H1 (cell line): ENCODE measurements at regions not wholly inside any gene's neighbourhood (a gene's known extent, or its start where the extent isn't known, plus 50 kb on each side); places are given as distances from the start of the nearest gene placed in this dataset.

Experiments used
- POLR2A ChIP-seq, 2 experiments: IDR thresholded peaks; 1 replicate in 1 of 2; 2 replicates in 1 of 2; pipeline ENCODE4 v1.6.1; 2011; ENCODE audit warnings: low read depth in 2 of 2, low read length in 2 of 2, mild to moderate bottlenecking in 2 of 2; ENCODE audit errors: control extremely low read depth in 1 of 2
- TF ChIP-seq, protein P1 (sequence below), 3 experiments: IDR thresholded peaks; 1 replicate in 2 of 3; 2 replicates in 1 of 3; pipeline versions ENCODE4 v1.5.1 to v1.6.1; 2011; ENCODE audit warnings: low read length in 3 of 3, mild to moderate bottlenecking in 3 of 3, inconsistent platforms in 2 of 3, low read depth in 1 of 3, moderate library complexity in 1 of 3; ENCODE audit not compliant: insufficient read depth in 1 of 3; ENCODE audit errors: control extremely low read depth in 1 of 3

GRCh38 chr9:82570226-82570625, 492.7 kb downstream of the RASEF start:
- TF ChIP-seq POLR2A (IDR thresholded peaks at IDR 0.05; ENCODE audit: control extremely low read depth in 1 of 2, low read depth in 2 of 2, low read length in 2 of 2) = no peak
- TF ChIP-seq, protein P1, sequence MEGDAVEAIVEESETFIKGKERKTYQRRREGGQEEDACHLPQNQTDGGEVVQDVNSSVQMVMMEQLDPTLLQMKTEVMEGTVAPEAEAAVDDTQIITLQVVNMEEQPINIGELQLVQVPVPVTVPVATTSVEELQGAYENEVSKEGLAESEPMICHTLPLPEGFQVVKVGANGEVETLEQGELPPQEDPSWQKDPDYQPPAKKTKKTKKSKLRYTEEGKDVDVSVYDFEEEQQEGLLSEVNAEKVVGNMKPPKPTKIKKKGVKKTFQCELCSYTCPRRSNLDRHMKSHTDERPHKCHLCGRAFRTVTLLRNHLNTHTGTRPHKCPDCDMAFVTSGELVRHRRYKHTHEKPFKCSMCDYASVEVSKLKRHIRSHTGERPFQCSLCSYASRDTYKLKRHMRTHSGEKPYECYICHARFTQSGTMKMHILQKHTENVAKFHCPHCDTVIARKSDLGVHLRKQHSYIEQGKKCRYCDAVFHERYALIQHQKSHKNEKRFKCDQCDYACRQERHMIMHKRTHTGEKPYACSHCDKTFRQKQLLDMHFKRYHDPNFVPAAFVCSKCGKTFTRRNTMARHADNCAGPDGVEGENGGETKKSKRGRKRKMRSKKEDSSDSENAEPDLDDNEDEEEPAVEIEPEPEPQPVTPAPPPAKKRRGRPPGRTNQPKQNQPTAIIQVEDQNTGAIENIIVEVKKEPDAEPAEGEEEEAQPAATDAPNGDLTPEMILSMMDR (IDR thresholded peaks at IDR 0.05; ENCODE audit: control extremely low read depth in 1 of 3, insufficient read depth in 1 of 3, low read depth in 1 of 3, low read length in 3 of 3) = no peak
